Right hindlimb (tissue), 1 donor: ENCODE measurements at regions not wholly inside any gene's neighbourhood (a gene's known extent, or its start where the extent isn't known, plus 50 kb on each side); places are given as distances from the start of the nearest gene placed in this dataset.

ENCODE experiments used
- DNase-seq: peaks from one replicate; pipeline ENCODE4 v3.0.0-alpha.2; 2018

- no peak for DNase-seq
These were observed 117.6 kb downstream of the SLC25A47 start for GRCh38 chr14:100440758-100441203.

GRCh38 chr14:100441271-100441947 lies 118.3 kb downstream of the SLC25A47 start:
- DNase-seq: no peak

GRCh38 chr14:100442036-100442435 lies 118.9 kb downstream of the SLC25A47 start:
- DNase-seq: no peak

GRCh38 chr14:100442498-100443490 lies 119.7 kb downstream of the SLC25A47 start:
- no peak for DNase-seq

- no peak for DNase-seq
These were observed 120.5 kb downstream of the SLC25A47 start for GRCh38 chr14:100443603-100444002.

GRCh38 chr14:100445436-100446088 lies 122.4 kb downstream of the SLC25A47 start:
- DNase-seq: no peak

GRCh38 chr14:100446572-100446971 lies 123.4 kb downstream of the SLC25A47 start:
- no peak for DNase-seq

- DNase-seq: no peak
These were observed 125.2 kb downstream of the SLC25A47 start for GRCh38 chr14:100448376-100448775.

- DNase-seq: no peak
These were observed 126.3 kb downstream of the SLC25A47 start for GRCh38 chr14:100449225-100449987.

- DNase-seq: no peak
These were observed 126.9 kb downstream of the SLC25A47 start for GRCh38 chr14:100450049-100450448.

- DNase-seq: no peak
These were observed 127.6 kb downstream of the SLC25A47 start for GRCh38 chr14:100450736-100451135.

GRCh38 chr14:100451264-100451663 lies 128.1 kb downstream of the SLC25A47 start:
- no peak for DNase-seq

GRCh38 chr14:100453930-100454329 lies 130.8 kb downstream of the SLC25A47 start:
- DNase-seq: no peak

- no peak for DNase-seq
These were observed 131.3 kb downstream of the SLC25A47 start for GRCh38 chr14:100454437-100454836.

GRCh38 chr14:100463937-100464336 lies 123.3 kb downstream of the BEGAIN start:
- DNase-seq: no peak

- no peak for DNase-seq
These were observed 120.9 kb downstream of the BEGAIN start for GRCh38 chr14:100466111-100466856.

GRCh38 chr14:100467046-100467750 lies 120.0 kb downstream of the BEGAIN start:
- no peak for DNase-seq

GRCh38 chr14:100467939-100468338 lies 119.3 kb downstream of the BEGAIN start:
- no peak for DNase-seq

GRCh38 chr14:100468557-100468956 lies 118.7 kb downstream of the BEGAIN start:
- no peak for DNase-seq

- no peak for DNase-seq
These were observed 117.3 kb downstream of the BEGAIN start for GRCh38 chr14:100469632-100470522.
